ENCODE measurements at regions not wholly inside any gene's neighbourhood (a gene's known extent, or its start where the extent isn't known, plus 50 kb on each side); places are given as distances from the start of the nearest gene placed in this dataset.

GRCh38 chr1:182119631-182120030 is 58.1 kb upstream of the ZNF648 start:
- CTCF ChIA-PET: no interaction called here
- no peaks in the 10 kb centered on the region for H3K36me3 ChIP-seq (replicated peaks in 1 of 2; ENCODE audit: control extremely low read depth in 1 of 2, control insufficient read depth in 1 of 2, extremely low read depth in 1 of 2, insufficient read depth in 2 of 2, low read length in 1 of 2)
- POLR2A ChIA-PET: no interaction called here
- Mint-ChIP-seq H3K9me3 (ENCODE audit: insufficient read depth) (no peaks in the 10 kb centered on the region), H3K27me3 (peaks cover 35% of the 10 kb centered on the region), H3K27ac (no peak overlapping the region), H3K4me1 (no peaks in the 10 kb centered on the region), H3K4me3 (no peak overlapping the region)
- no peaks in the 10 kb centered on the region for H4K20me1 ChIP-seq (ENCODE audit: control insufficient read depth, insufficient read depth, low read length, poor library complexity, severe bottlenecking)
- TF ChIP-seq CTCF (IDR thresholded peaks at IDR 0.05): no peak
- no peak for TF ChIP-seq EZH2 (IDR thresholded peaks at IDR 0.05; ENCODE audit: borderline replicate concordance, insufficient read depth, low read depth, low read length, poor library complexity, severe bottlenecking)
- H3K9me3 ChIP-seq (ENCODE audit: control extremely low read depth in 1 of 3, control insufficient read depth in 2 of 3, insufficient read depth in 1 of 3, low read length in 2 of 3): no peaks in the 10 kb centered on the region
- no peak overlapping the region for H2AFZ ChIP-seq (ENCODE audit: insufficient read depth, low read depth, low read length, poor library complexity, severe bottlenecking)
- no peak overlapping the region for H3K27ac ChIP-seq (ENCODE audit: low read length in 2 of 2)
- no peak for DNase-seq
- no peak overlapping the region for H3K9ac ChIP-seq (ENCODE audit: low read length)
- ATAC-seq (ENCODE audit: low read depth): no peak
- H3K4me3 ChIP-seq (ENCODE audit: control extremely low read depth in 1 of 5, extremely low read depth in 1 of 5, insufficient read depth in 1 of 5, low read depth in 2 of 5, low read length in 4 of 5): no peak overlapping the region
- 75% methylated on average over 6 of the region's 7 CpGs for WGBS (ENCODE audit: insufficient coverage)
- H3K27me3 ChIP-seq (replicated peaks in 1 of 4; ENCODE audit: control extremely low read depth in 1 of 4, control insufficient read depth in 3 of 4, insufficient read depth in 4 of 4, low read length in 3 of 4): peaks cover 0 to 14% (median 1%) of the 10 kb centered on the region in 4 experiments
- H3K4me1 ChIP-seq (ENCODE audit: control insufficient read depth in 2 of 2, insufficient read depth in 2 of 2, low read length in 2 of 2): no peaks in the 10 kb centered on the region
- H3K79me2 ChIP-seq (ENCODE audit: control insufficient read depth, insufficient read depth, low read length): no peaks in the 10 kb centered on the region
- H3K4me2 ChIP-seq (replicated peaks; ENCODE audit: low read depth, low read length, poor library complexity, severe bottlenecking): no peak overlapping the region
- intact Hi-C loops (cut with micrococcal nuclease): no loop called here

GRCh38 chr1:182118851-182119250 is 57.3 kb upstream of the ZNF648 start:
- Histone ChIP-seq H3K4me3 (ENCODE audit: control extremely low read depth in 1 of 5, extremely low read depth in 1 of 5, insufficient read depth in 1 of 5, low read depth in 2 of 5, low read length in 4 of 5) (no peak overlapping the region), H2AFZ (ENCODE audit: insufficient read depth, low read depth, low read length, poor library complexity, severe bottlenecking) (no peak overlapping the region), H3K4me2 (replicated peaks; ENCODE audit: low read depth, low read length, poor library complexity, severe bottlenecking) (no peak overlapping the region), H3K27ac (ENCODE audit: low read length in 2 of 2) (no peak overlapping the region), H3K79me2 (ENCODE audit: control insufficient read depth, insufficient read depth, low read length) (no peaks in the 10 kb centered on the region), H3K9me3 (ENCODE audit: control extremely low read depth in 1 of 3, control insufficient read depth in 2 of 3, insufficient read depth in 1 of 3, low read length in 2 of 3) (no peaks in the 10 kb centered on the region), H3K27me3 (replicated peaks in 1 of 4; ENCODE audit: control extremely low read depth in 1 of 4, control insufficient read depth in 3 of 4, insufficient read depth in 4 of 4, low read length in 3 of 4) (peaks cover 0 to 17% (median 1%) of the 10 kb centered on the region in 4 experiments), H4K20me1 (ENCODE audit: control insufficient read depth, insufficient read depth, low read length, poor library complexity, severe bottlenecking) (no peaks in the 10 kb centered on the region), H3K36me3 (replicated peaks in 1 of 2; ENCODE audit: control extremely low read depth in 1 of 2, control insufficient read depth in 1 of 2, extremely low read depth in 1 of 2, insufficient read depth in 2 of 2, low read length in 1 of 2) (no peaks in the 10 kb centered on the region), H3K4me1 (ENCODE audit: control insufficient read depth in 2 of 2, insufficient read depth in 2 of 2, low read length in 2 of 2) (no peaks in the 10 kb centered on the region), H3K9ac (ENCODE audit: low read length) (no peak overlapping the region)
- ChIA-PET CTCF (interaction anchor here (2.2 kb wide), 1 partner anchor 25 kb away, joined by 5 read pairs; no protein-coding TSS in a partner anchor), POLR2A (no interaction called here)
- Mint-ChIP-seq H3K27ac (no peak overlapping the region), H3K27me3 (peaks cover 35% of the 10 kb centered on the region), H3K4me1 (no peaks in the 10 kb centered on the region), H3K4me3 (no peak overlapping the region), H3K9me3 (ENCODE audit: insufficient read depth) (no peaks in the 10 kb centered on the region)
- no peak for TF ChIP-seq CTCF (IDR thresholded peaks at IDR 0.05)
- no peak for TF ChIP-seq EZH2 (IDR thresholded peaks at IDR 0.05; ENCODE audit: borderline replicate concordance, insufficient read depth, low read depth, low read length, poor library complexity, severe bottlenecking)
- ATAC-seq (ENCODE audit: low read depth): no peak
- no peak for DNase-seq
- intact Hi-C loops (cut with micrococcal nuclease): no loop called here

All from B cell (primary cell).